Parathyroid adenoma (tissue), 2 donors: ENCODE measurements at regions not wholly inside any gene's neighbourhood (a gene's known extent, or its start where the extent isn't known, plus 50 kb on each side); places are given as distances from the start of the nearest gene placed in this dataset.

Experiments
- H2AFZ ChIP-seq: fragments of 300-600 bp; sonication (generic); one replicate; pipeline ENCODE4 v1.7.0; 2017; ENCODE audit warnings: antibody characterized with exemption, mild to moderate bottlenecking
- H3K27ac ChIP-seq: fragments of 300-600 bp; sonication (generic); one replicate; pipeline ENCODE4 v1.7.0; 2017
- H3K27me3 ChIP-seq: fragments of 300-600 bp; sonication (generic); one replicate; pipeline ENCODE4 v1.7.0; 2017; ENCODE audit warnings: low read length; ENCODE audit not compliant: control insufficient read depth, insufficient read depth
- H3K36me3 ChIP-seq: fragments of 300-600 bp; sonication (generic); one replicate; pipeline ENCODE4 v1.7.0; 2017; ENCODE audit warnings: low read length; ENCODE audit not compliant: control insufficient read depth, insufficient read depth
- H3K4me1 ChIP-seq: fragments of 300-600 bp; sonication (generic); one replicate; pipeline ENCODE4 v1.7.0; 2017; ENCODE audit warnings: control low read depth
- H3K4me2 ChIP-seq: fragments of 300-600 bp; sonication (generic); one replicate; pipeline ENCODE4 v1.7.0; 2017; ENCODE audit warnings: low read length
- H3K4me3 ChIP-seq: fragments of 300-600 bp; sonication (generic); one replicate; pipeline ENCODE4 v1.7.0; 2017; ENCODE audit warnings: low read depth, low read length
- H3K79me2 ChIP-seq: fragments of 300-600 bp; sonication (generic); one replicate; pipeline ENCODE4 v1.7.0; 2017; ENCODE audit warnings: control low read depth
- H3K9ac ChIP-seq: fragments of 300-600 bp; sonication (generic); one replicate; pipeline ENCODE4 v1.7.0; 2017; ENCODE audit warnings: mild to moderate bottlenecking
- H3K9me3 ChIP-seq: fragments of 300-600 bp; sonication (generic); one replicate; pipeline ENCODE4 v1.7.0; 2017; ENCODE audit warnings: low read length; ENCODE audit not compliant: control insufficient read depth
- TF ChIP-seq, protein P1 (sequence below): fragments of 300-600 bp; sonication (generic); IDR thresholded peaks from one replicate; pipeline ENCODE4 v1.7.0; 2017; ENCODE audit warnings: antibody characterized with exemption, mild to moderate bottlenecking
- donor health status: primary hyperparathyroidism.

DNA sequence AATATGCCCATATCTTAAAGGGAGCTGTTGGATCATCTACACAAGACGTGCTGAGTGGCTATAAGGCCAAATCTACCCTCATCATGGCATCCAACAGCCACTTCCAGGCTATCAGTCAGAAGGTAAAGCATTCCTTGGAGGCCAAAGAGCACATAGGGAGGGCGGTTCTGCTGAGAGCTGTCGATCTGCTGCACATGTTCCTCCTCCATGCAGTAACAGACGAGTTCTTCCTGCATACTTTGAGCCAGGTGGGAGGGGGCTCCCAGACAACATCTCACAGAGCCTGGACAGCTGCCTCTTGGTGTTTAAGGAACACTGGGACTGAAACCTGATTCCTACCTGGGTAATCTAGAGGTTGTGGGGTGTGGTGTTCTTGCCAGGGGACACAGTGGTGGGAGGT lies 93.3 kb upstream of the RAI14 start:
- no peak overlapping the region for H3K4me2 ChIP-seq
- H3K79me2 ChIP-seq: no peaks in the 10 kb centered on the region
- no peaks in the 10 kb centered on the region for H3K4me1 ChIP-seq
- TF ChIP-seq, protein P1, sequence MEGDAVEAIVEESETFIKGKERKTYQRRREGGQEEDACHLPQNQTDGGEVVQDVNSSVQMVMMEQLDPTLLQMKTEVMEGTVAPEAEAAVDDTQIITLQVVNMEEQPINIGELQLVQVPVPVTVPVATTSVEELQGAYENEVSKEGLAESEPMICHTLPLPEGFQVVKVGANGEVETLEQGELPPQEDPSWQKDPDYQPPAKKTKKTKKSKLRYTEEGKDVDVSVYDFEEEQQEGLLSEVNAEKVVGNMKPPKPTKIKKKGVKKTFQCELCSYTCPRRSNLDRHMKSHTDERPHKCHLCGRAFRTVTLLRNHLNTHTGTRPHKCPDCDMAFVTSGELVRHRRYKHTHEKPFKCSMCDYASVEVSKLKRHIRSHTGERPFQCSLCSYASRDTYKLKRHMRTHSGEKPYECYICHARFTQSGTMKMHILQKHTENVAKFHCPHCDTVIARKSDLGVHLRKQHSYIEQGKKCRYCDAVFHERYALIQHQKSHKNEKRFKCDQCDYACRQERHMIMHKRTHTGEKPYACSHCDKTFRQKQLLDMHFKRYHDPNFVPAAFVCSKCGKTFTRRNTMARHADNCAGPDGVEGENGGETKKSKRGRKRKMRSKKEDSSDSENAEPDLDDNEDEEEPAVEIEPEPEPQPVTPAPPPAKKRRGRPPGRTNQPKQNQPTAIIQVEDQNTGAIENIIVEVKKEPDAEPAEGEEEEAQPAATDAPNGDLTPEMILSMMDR: no peak
- H3K27ac ChIP-seq: no peak overlapping the region
- H2AFZ ChIP-seq: no peak overlapping the region
- no peak overlapping the region for H3K9ac ChIP-seq
- no peak overlapping the region for H3K4me3 ChIP-seq
- H3K27me3 ChIP-seq: no peaks in the 10 kb centered on the region
- no peaks in the 10 kb centered on the region for H3K9me3 ChIP-seq
- H3K36me3 ChIP-seq: no peaks in the 10 kb centered on the region

DNA sequence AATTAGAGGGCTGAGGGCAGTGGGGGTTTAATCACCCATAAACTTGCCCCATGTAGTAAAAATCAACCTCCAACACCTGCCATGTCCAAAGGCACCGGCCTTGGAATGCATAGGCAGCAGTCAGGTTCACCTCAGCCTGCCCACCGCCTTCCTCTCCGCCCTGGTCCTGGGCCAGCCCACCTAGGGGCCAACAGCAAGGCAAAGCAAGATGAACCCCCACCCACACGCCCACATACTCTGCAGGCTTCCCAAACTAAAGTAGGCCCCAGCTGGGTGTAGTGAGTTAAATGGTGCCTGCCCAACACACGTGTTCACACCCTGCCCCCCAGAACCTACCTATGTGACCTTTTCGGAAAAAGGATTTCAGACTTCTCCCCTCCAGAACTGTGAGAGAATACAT lies 92.9 kb upstream of the RAI14 start:
- Histone ChIP-seq H3K27me3 (no peaks in the 10 kb centered on the region), H3K79me2 (no peaks in the 10 kb centered on the region), H3K4me1 (no peaks in the 10 kb centered on the region), H3K27ac (no peak overlapping the region), H3K9me3 (no peaks in the 10 kb centered on the region), H3K4me2 (no peak overlapping the region), H2AFZ (no peak overlapping the region), H3K4me3 (no peak overlapping the region), H3K9ac (no peak overlapping the region), H3K36me3 (no peaks in the 10 kb centered on the region)
- TF ChIP-seq, protein P1: no peak

DNA sequence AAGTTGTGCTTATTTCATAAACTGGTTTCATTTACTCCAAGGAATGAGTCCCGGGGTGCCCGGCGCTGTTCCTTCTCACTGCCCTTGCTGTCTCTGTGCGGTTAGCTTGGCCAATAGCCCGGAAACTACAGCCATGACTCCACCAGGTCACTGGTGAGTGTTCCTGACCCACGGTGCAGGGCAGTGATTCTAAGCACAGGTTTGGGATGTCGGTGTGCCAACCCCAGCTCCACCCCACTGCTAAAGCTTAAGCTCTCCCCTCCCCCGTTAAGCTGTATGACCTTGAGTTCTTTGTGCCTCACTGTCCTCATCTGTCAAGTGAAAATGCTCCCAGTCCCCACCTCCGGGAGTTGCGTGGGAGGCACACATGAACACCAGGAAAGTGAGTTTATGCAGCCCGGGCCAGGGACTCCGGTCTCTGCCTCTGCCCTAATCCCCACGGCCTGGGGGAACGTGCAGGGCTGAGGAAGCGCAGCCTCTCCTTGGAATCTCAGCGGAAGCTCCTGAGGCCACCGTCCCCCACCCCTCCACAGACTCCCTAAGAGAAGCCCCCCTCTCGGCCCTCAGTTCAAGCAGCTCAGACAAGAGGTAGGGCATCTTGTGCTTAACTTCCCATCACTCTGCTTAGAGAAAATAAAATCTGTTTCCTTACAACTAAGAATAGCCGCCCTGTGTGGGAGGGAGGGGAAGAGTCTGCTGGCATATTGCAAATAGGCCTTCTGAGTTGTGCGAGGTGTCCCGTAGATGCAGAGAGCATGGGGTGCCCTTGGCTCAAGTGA lies 92.0 kb upstream of the RAI14 start:
- Histone ChIP-seq H3K4me3 (no peak overlapping the region), H3K27ac (peak overlapping the region; percentile 34), H3K79me2 (no peaks in the 10 kb centered on the region), H3K9me3 (no peaks in the 10 kb centered on the region), H3K9ac (no peak overlapping the region), H3K4me1 (no peaks in the 10 kb centered on the region), H3K4me2 (no peak overlapping the region), H2AFZ (peak overlapping the region; percentile 8), H3K36me3 (no peaks in the 10 kb centered on the region), H3K27me3 (no peaks in the 10 kb centered on the region)
- TF ChIP-seq, protein P1: no peak

DNA sequence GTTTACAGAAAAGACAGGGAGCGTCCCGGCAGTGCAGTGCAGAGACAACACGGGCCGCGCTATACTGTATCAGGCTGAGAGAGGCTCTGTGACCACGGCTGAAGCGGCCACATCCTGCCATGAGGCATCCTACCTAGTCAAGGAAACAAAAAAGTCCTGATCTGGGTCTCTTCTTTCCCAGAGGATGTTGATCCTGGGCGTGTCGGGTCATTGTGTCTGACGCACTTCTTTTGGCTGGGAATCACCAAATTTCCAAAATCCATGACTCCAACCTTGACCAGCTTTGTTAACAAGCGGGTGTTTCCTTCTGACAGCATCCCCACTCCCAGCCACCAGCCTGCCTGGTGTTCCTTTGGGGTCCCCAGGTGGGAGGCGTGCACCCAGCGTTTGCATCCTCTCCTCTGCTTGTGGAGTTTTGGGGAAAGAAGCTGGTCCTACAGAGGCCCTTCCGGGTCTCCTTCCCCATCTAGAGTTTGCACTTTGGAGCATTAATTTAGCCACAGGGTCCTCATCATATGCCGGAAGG lies 91.4 kb upstream of the RAI14 start:
- Histone ChIP-seq H2AFZ (no peak overlapping the region), H3K36me3 (no peaks in the 10 kb centered on the region), H3K27ac (peak overlapping the region; percentile 34), H3K4me3 (no peak overlapping the region), H3K79me2 (no peaks in the 10 kb centered on the region), H3K4me2 (no peak overlapping the region), H3K9ac (no peak overlapping the region), H3K4me1 (no peaks in the 10 kb centered on the region), H3K9me3 (no peaks in the 10 kb centered on the region), H3K27me3 (no peaks in the 10 kb centered on the region)
- TF ChIP-seq, protein P1: no peak

DNA sequence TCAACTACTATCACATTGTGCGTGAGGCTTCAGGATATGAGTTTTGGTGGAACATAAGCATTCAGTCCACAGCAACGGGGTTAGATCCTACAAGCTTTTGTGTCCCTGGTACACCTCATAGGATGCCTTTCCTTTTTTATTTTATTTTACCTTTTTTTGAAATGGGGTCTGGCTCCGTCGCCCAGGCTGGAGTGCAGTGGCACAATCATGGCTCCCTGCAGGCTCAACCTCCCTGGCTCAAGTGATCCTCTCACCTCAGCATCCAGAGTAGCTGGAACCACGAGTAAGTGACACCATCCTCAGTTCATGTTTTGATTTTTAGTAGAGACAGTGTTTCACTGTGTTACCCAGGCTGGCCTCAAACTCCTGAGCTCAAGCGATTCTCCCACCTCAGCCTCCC lies 86.0 kb upstream of the RAI14 start:
- Histone ChIP-seq H3K27me3 (no peaks in the 10 kb centered on the region), H3K79me2 (no peaks in the 10 kb centered on the region), H3K4me3 (no peak overlapping the region), H3K9me3 (no peaks in the 10 kb centered on the region), H2AFZ (no peak overlapping the region), H3K27ac (no peak overlapping the region), H3K4me1 (no peaks in the 10 kb centered on the region), H3K9ac (no peak overlapping the region), H3K4me2 (no peak overlapping the region), H3K36me3 (no peaks in the 10 kb centered on the region)
- TF ChIP-seq, protein P1: no peak
